H1 (cell line): ENCODE measurements at regions not wholly inside any gene's neighbourhood (a gene's known extent, or its start where the extent isn't known, plus 50 kb on each side); places are given as distances from the start of the nearest gene placed in this dataset.

Source experiments
- CBX5 ChIP-seq: fragments of 300-800, 300-1000 bp; sonication (generic); IDR thresholded peaks from 2 replicates; pipeline ENCODE4 v1.7.1; 2016; ENCODE audit warnings: antibody characterized with exemption, low read length, low read depth
- CHD1 ChIP-seq: IDR thresholded peaks from 2 replicates; pipeline ENCODE4 v1.6.1; 2012; ENCODE audit warnings: low read depth, low read length, improper control_type of control experiment
- NRF1 ChIP-seq: IDR thresholded peaks from 2 replicates; pipeline ENCODE4 v1.6.1; 2011; ENCODE audit warnings: mild to moderate bottlenecking, low read depth, low read length, improper control_type of control experiment
- SP2 ChIP-seq: IDR thresholded peaks from 2 replicates; pipeline ENCODE4 v1.6.1; 2012; ENCODE audit warnings: mild to moderate bottlenecking, low read length, inconsistent platforms
- SUZ12 ChIP-seq: fragments of 200-600 bp; sonication (generic); IDR thresholded peaks from 2 replicates; pipeline ENCODE4 v1.6.1; 2012; ENCODE audit warnings: mild to moderate bottlenecking, inconsistent platforms, low read length, moderate library complexity, mixed read lengths
- TF ChIP-seq, protein P1 (sequence below), 3 experiments: IDR thresholded peaks; 1 replicate in 2 of 3; 2 replicates in 1 of 3; pipeline versions ENCODE4 v1.5.1 to v1.6.1; 2011; ENCODE audit warnings: low read length in 3 of 3, mild to moderate bottlenecking in 3 of 3, inconsistent platforms in 2 of 3, low read depth in 1 of 3, moderate library complexity in 1 of 3; ENCODE audit not compliant: insufficient read depth in 1 of 3; ENCODE audit errors: control extremely low read depth in 1 of 3
- TF ChIP-seq, protein P2 (sequence below): IDR thresholded peaks from 2 replicates; pipeline ENCODE4 v1.6.1; 2011; ENCODE audit warnings: low read length, improper control_type of control experiment

DNA sequence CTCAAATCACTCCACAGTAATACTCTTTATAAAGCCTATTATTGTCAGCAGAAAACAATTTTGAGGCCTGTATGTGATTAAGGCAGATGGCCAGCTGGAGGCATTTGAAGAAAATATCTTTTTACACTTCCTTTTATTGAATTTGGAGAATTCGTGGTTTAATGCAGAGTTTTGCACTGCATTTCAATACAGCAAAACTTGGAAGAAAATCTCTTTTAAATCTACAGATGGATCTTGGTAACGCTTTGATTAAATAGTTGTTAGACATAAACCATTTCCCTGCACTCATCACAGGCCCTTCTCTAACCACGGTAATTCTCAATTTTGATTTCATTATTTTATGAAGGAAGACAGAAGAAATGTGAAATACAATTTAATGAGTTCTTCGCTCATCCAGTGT lies 185.7 kb downstream of the RFC3 start (continued):
- TF ChIP-seq SUZ12: no peak
- TF ChIP-seq CBX5: no peak
- no peak for TF ChIP-seq SP2
- TF ChIP-seq, protein P1, sequence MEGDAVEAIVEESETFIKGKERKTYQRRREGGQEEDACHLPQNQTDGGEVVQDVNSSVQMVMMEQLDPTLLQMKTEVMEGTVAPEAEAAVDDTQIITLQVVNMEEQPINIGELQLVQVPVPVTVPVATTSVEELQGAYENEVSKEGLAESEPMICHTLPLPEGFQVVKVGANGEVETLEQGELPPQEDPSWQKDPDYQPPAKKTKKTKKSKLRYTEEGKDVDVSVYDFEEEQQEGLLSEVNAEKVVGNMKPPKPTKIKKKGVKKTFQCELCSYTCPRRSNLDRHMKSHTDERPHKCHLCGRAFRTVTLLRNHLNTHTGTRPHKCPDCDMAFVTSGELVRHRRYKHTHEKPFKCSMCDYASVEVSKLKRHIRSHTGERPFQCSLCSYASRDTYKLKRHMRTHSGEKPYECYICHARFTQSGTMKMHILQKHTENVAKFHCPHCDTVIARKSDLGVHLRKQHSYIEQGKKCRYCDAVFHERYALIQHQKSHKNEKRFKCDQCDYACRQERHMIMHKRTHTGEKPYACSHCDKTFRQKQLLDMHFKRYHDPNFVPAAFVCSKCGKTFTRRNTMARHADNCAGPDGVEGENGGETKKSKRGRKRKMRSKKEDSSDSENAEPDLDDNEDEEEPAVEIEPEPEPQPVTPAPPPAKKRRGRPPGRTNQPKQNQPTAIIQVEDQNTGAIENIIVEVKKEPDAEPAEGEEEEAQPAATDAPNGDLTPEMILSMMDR (IDR thresholded peaks at IDR 0.05; ENCODE audit: control extremely low read depth in 1 of 3, insufficient read depth in 1 of 3, low read depth in 1 of 3, low read length in 3 of 3): no peak
- TF ChIP-seq CHD1: no peak
- TF ChIP-seq NRF1: no peak
- TF ChIP-seq, protein P2, sequence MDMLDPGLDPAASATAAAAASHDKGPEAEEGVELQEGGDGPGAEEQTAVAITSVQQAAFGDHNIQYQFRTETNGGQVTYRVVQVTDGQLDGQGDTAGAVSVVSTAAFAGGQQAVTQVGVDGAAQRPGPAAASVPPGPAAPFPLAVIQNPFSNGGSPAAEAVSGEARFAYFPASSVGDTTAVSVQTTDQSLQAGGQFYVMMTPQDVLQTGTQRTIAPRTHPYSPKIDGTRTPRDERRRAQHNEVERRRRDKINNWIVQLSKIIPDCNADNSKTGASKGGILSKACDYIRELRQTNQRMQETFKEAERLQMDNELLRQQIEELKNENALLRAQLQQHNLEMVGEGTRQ: no peak
